ENCODE measurements at regions not wholly inside any gene's neighbourhood (a gene's known extent, or its start where the extent isn't known, plus 50 kb on each side); places are given as distances from the start of the nearest gene placed in this dataset.

GRCh38 chr2:107775791-107776190 lies 50.9 kb upstream of the RGPD4 start (continued):
- TF ChIP-seq ZNF281 (CRISPR knock-in tag; IDR thresholded peaks at IDR 0.05) (no peak), AFF4 (CRISPR knock-in tag; IDR thresholded peaks at IDR 0.05; ENCODE audit: borderline replicate concordance) (no peak), SP1 (CRISPR knock-in tag; conservative IDR thresholded peaks at IDR 0.05) (no peak), FOXP1 (CRISPR knock-in tag; IDR thresholded peaks at IDR 0.05; ENCODE audit: borderline replicate concordance) (no peak), NR1H2 (CRISPR knock-in tag; IDR thresholded peaks at IDR 0.05) (no peak), CBFB (CRISPR knock-in tag; IDR thresholded peaks at IDR 0.05; ENCODE audit: low read depth) (no peak), KAT7 (CRISPR knock-in tag; IDR thresholded peaks at IDR 0.05; ENCODE audit: borderline replicate concordance) (no peak), JUN (CRISPR knock-in tag; IDR thresholded peaks at IDR 0.05) (no peak), CREM (CRISPR knock-in tag; IDR thresholded peaks at IDR 0.05) (no peak), GABPB1 (CRISPR knock-in tag; IDR thresholded peaks at IDR 0.05) (no peak), ZNF396 (CRISPR knock-in tag; IDR thresholded peaks at IDR 0.05; ENCODE audit: borderline replicate concordance) (no peak)
- TF ChIP-seq, protein P1, sequence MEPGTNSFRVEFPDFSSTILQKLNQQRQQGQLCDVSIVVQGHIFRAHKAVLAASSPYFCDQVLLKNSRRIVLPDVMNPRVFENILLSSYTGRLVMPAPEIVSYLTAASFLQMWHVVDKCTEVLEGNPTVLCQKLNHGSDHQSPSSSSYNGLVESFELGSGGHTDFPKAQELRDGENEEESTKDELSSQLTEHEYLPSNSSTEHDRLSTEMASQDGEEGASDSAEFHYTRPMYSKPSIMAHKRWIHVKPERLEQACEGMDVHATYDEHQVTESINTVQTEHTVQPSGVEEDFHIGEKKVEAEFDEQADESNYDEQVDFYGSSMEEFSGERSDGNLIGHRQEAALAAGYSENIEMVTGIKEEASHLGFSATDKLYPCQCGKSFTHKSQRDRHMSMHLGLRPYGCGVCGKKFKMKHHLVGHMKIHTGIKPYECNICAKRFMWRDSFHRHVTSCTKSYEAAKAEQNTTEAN (CRISPR knock-in tag; IDR thresholded peaks at IDR 0.05) = no peak
- TF ChIP-seq, protein P2, sequence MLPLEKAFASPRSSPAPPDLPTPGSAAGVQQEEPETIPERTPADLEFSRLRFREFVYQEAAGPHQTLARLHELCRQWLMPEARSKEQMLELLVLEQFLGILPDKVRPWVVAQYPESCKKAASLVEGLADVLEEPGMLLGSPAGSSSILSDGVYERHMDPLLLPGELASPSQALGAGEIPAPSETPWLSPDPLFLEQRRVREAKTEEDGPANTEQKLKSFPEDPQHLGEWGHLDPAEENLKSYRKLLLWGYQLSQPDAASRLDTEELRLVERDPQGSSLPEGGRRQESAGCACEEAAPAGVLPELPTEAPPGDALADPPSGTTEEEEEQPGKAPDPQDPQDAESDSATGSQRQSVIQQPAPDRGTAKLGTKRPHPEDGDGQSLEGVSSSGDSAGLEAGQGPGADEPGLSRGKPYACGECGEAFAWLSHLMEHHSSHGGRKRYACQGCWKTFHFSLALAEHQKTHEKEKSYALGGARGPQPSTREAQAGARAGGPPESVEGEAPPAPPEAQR (CRISPR knock-in tag; IDR thresholded peaks at IDR 0.05) = no peak

- Mint-ChIP-seq H3K27me3 (ENCODE audit: low read depth) (no peaks in the 10 kb centered on the region), H3K4me3 (no peak overlapping the region), H3K9me3 (no peaks in the 10 kb centered on the region), H3K27ac (no peak overlapping the region), H3K36me3 (no peaks in the 10 kb centered on the region), H3K4me1 (peaks cover 5% of the 10 kb centered on the region; the same call in 1 of the 2 replicates)
- POLR2A ChIA-PET = interaction anchor here (0.7 kb wide), 1 partner anchor 325 kb away, joined by 3 read pairs; no protein-coding TSS in a partner anchor
- no peak for DNase-seq (ENCODE audit: low spot score)
- CTCF ChIA-PET = no interaction called here
- ATAC-seq = no peak
- TF ChIP-seq, protein P3, sequence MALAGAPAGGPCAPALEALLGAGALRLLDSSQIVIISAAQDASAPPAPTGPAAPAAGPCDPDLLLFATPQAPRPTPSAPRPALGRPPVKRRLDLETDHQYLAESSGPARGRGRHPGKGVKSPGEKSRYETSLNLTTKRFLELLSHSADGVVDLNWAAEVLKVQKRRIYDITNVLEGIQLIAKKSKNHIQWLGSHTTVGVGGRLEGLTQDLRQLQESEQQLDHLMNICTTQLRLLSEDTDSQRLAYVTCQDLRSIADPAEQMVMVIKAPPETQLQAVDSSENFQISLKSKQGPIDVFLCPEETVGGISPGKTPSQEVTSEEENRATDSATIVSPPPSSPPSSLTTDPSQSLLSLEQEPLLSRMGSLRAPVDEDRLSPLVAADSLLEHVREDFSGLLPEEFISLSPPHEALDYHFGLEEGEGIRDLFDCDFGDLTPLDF (CRISPR knock-in tag; IDR thresholded peaks at IDR 0.05) = no peak
- TF ChIP-seq ZNF423 (CRISPR knock-in tag; IDR thresholded peaks at IDR 0.05) = no peak
- TF ChIP-seq ARID4B (CRISPR knock-in tag; IDR thresholded peaks at IDR 0.05; ENCODE audit: borderline replicate concordance) = no peak
- TF ChIP-seq EMX1 (CRISPR knock-in tag; IDR thresholded peaks at IDR 0.05) = no peak
- TF ChIP-seq, protein P4, sequence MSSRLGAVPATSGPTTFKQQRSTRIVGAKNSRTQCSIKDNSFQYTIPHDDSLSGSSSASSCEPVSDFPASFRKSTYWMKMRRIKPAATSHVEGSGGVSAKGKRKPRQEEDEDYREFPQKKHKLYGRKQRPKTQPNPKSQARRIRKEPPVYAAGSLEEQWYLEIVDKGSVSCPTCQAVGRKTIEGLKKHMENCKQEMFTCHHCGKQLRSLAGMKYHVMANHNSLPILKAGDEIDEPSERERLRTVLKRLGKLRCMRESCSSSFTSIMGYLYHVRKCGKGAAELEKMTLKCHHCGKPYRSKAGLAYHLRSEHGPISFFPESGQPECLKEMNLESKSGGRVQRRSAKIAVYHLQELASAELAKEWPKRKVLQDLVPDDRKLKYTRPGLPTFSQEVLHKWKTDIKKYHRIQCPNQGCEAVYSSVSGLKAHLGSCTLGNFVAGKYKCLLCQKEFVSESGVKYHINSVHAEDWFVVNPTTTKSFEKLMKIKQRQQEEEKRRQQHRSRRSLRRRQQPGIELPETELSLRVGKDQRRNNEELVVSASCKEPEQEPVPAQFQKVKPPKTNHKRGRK (CRISPR knock-in tag; IDR thresholded peaks at IDR 0.05; ENCODE audit: borderline replicate concordance) = no peak
- no peak for TF ChIP-seq CBFB (CRISPR knock-in tag; IDR thresholded peaks at IDR 0.05; ENCODE audit: low read depth)
- no peak for TF ChIP-seq ZNF263 (CRISPR knock-in tag; IDR thresholded peaks at IDR 0.05; ENCODE audit: low read depth)
- no peak for TF ChIP-seq SMAD4 (CRISPR knock-in tag; IDR thresholded peaks at IDR 0.05)
- no peak for TF ChIP-seq CREM (CRISPR knock-in tag; IDR thresholded peaks at IDR 0.05)
- TF ChIP-seq NR2C2 (CRISPR knock-in tag; IDR thresholded peaks at IDR 0.05) = no peak
These were observed 50.3 kb upstream of the RGPD4 start for GRCh38 chr2:107776362-107776761.
